Gastroesophageal sphincter (tissue), 4 donors: ENCODE measurements at regions not wholly inside any gene's neighbourhood (a gene's known extent, or its start where the extent isn't known, plus 50 kb on each side); places are given as distances from the start of the nearest gene placed in this dataset.
"Not testable (repeated sequence)": the region's sequence is repeated elsewhere in the genome, so short reads cannot be mapped to it uniquely, and the experiment has no call there.

Source experiments
- ATAC-seq: fragments of 150-250 bp; one replicate; pipeline ENCODE4 v1.9.1; 2016; ENCODE audit warnings: mild to moderate bottlenecking, moderate library complexity
- H3K27ac ChIP-seq, 4 donors: fragments of 200-600 bp; sonication (generic) in 3 of 4; 1 replicate in 3 of 4; 2 replicates in 1 of 4; pipeline ENCODE4 v1.5.1; 2016 to 2019
- H3K27me3 ChIP-seq: fragments of 200-600 bp; sonication (generic); one replicate; pipeline ENCODE4 v1.5.1; 2019
- H3K36me3 ChIP-seq, 2 donors: fragments of 200-600 bp; sonication (generic); one replicate each; pipeline ENCODE4 v1.5.1; 2019; ENCODE audit warnings: control low read depth in 1 of 2
- H3K4me1 ChIP-seq, 3 donors: fragments of 200-600 bp; sonication (generic); 1 replicate in 2 of 3; 2 replicates in 1 of 3; pipeline ENCODE4 v1.5.1; 2016 to 2019; ENCODE audit warnings: control low read depth in 2 of 3
- H3K4me3 ChIP-seq, 2 donors: fragments of 200-600 bp; sonication (generic); one replicate each; pipeline ENCODE4 v1.5.1; 2019; ENCODE audit warnings: mild to moderate bottlenecking in 1 of 2, moderate library complexity in 1 of 2
- H3K9me3 ChIP-seq, 3 donors: fragments of 200-600 bp; sonication (generic); one replicate each; pipeline ENCODE4 v1.5.1; 2017 to 2019; ENCODE audit warnings: control low read depth in 2 of 3
- EP300 ChIP-seq: sonication (generic); formaldehyde crosslinking; IDR thresholded peaks from one replicate; pipeline ENCODE4 v1.6.1; 2017; ENCODE audit warnings: antibody characterized with exemption, mild to moderate bottlenecking
- POLR2A ChIP-seq, 2 donors: fragments of 450-650 bp; IDR thresholded peaks; one replicate each; pipeline ENCODE4 v1.6.1; 2017; ENCODE audit warnings: antibody characterized with exemption in 2 of 2, mild to moderate bottlenecking in 2 of 2, moderate library complexity in 1 of 2
- POLR2AphosphoS5 ChIP-seq: sonication (generic); formaldehyde crosslinking; IDR thresholded peaks from one replicate; pipeline ENCODE4 v1.6.1; 2017; ENCODE audit warnings: antibody characterized with exemption
- WGBS, 2 donors: methylation state at CpG; one replicate each; pipeline ENCODE4 v1.1.5; 2018; ENCODE audit warnings: low coverage in 1 of 2; 5-methylcytosine and 5-hydroxymethylcytosine counted together
- TF ChIP-seq, protein P1 (sequence below), 4 experiments: fragments of 200-600 bp in 2 of 4; fragments of 450-650 bp in 2 of 4; sonication (generic) in 1 of 4; IDR thresholded peaks; one replicate each; pipeline ENCODE4 v1.5.1; 2017 to 2019; ENCODE audit warnings: antibody characterized with exemption in 4 of 4, mild to moderate bottlenecking in 2 of 4, moderate library complexity in 2 of 4

DNA sequence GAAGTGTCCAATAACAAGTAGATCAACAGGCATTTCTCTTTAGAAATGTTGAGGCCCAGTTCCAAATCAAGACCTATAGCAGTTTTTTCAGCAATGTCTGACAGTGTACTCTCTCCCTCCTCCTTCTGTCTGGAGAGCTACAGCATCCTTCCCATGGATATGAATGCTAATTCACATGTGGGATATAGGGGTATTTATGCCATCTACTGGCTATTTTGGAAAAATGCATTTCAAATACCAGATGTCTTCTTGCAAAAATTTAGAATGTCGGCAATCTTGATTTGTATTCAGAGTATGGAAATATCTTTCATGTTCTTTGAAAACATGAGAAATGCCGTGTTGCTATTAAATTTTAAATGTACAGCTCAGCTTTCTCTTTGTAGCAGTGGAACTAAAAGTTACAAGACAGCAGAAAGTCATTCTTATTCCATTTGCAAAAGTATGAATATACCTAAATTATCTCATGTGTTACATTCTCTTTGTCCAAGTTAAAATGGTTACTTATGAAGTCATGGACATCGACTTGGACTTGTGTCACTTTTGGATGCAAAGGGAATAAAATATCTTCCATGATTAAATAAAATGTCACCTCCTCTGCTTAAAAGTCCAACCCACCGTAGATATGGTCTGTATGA lies 647.8 kb downstream of the TAF11L14 start:
- no peaks in the 10 kb centered on the region for H3K36me3 ChIP-seq
- peaks cover 6% of the 10 kb centered on the region for H3K27me3 ChIP-seq
- 29 to 45% methylated on average over 4 of the region's 4 CpGs for WGBS, 2 donors
- ATAC-seq, result no peak
- no peaks in the 10 kb centered on the region for H3K4me1 ChIP-seq
- H3K9me3 ChIP-seq, result no peaks in the 10 kb centered on the region
- no peak overlapping the region for H3K4me3 ChIP-seq
- TF ChIP-seq EP300 (no peak), POLR2AphosphoS5 (no peak), POLR2A (IDR thresholded peaks at IDR 0.05) (no peak)
- TF ChIP-seq, protein P1, sequence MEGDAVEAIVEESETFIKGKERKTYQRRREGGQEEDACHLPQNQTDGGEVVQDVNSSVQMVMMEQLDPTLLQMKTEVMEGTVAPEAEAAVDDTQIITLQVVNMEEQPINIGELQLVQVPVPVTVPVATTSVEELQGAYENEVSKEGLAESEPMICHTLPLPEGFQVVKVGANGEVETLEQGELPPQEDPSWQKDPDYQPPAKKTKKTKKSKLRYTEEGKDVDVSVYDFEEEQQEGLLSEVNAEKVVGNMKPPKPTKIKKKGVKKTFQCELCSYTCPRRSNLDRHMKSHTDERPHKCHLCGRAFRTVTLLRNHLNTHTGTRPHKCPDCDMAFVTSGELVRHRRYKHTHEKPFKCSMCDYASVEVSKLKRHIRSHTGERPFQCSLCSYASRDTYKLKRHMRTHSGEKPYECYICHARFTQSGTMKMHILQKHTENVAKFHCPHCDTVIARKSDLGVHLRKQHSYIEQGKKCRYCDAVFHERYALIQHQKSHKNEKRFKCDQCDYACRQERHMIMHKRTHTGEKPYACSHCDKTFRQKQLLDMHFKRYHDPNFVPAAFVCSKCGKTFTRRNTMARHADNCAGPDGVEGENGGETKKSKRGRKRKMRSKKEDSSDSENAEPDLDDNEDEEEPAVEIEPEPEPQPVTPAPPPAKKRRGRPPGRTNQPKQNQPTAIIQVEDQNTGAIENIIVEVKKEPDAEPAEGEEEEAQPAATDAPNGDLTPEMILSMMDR (IDR thresholded peaks at IDR 0.05), result no peak
- H3K27ac ChIP-seq, result no peak overlapping the region

DNA sequence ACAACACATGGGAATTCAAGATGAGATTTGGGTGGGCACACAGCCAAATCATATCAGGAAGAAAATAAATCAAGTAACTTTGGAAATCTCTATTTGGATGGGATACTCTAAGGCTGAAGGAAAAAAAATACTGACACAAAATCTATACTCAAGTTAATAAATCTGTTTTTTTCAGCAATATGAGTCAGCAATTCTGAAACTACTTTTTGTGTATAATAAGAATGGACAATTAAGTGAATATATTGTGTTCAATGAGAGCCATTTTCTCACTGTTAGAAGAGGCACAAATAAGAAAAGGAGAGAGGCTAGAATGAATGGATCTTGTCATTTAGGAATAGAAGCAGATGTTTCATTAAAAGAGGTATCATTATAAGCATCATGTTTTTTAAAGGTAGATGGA lies 651.0 kb downstream of the TAF11L14 start:
- H3K4me3 ChIP-seq, result no peak overlapping the region
- TF ChIP-seq, protein P1 (IDR thresholded peaks at IDR 0.05), result no peak
- TF ChIP-seq POLR2AphosphoS5 (no peak), POLR2A (IDR thresholded peaks at IDR 0.05) (no peak), EP300 (no peak)
- H3K27me3 ChIP-seq, result peaks cover 4% of the 10 kb centered on the region
- H3K27ac ChIP-seq, result no peak overlapping the region
- no peak for ATAC-seq
- H3K4me1 ChIP-seq, result no peaks in the 10 kb centered on the region
- no peaks in the 10 kb centered on the region for H3K36me3 ChIP-seq
- no peaks in the 10 kb centered on the region for H3K9me3 ChIP-seq

DNA sequence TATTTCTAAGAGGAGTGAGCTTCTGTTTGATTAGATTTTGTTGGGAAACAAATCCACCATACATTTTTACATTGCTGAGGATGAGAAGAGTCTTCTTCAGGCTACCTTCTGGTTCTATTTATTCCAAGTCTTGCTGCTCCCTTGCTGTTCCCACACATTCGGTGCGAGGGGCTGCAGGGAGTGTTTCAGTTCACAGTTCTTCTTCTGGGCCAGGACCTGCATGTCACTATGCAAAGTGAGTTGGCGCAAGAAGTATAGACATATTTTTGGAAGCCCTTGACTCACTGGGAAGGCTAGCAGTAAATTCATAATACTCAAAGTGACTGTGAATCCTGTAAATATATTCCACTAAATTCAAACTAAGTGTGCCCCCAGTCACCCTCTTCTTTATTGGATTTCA lies 657.9 kb downstream of the TAF11L14 start:
- no peaks in the 10 kb centered on the region for H3K27me3 ChIP-seq
- no peaks in the 10 kb centered on the region for H3K4me1 ChIP-seq
- WGBS, 2 donors, result 72 to 100% methylated on average over 1 to 3 of the region's 3 CpGs
- TF ChIP-seq, protein P1 (IDR thresholded peaks at IDR 0.05), result no peak
- no peak for TF ChIP-seq EP300
- TF ChIP-seq POLR2A (IDR thresholded peaks at IDR 0.05), result no peak
- no peak for TF ChIP-seq POLR2AphosphoS5
- no peaks in the 10 kb centered on the region for H3K9me3 ChIP-seq
- no peak overlapping the region for H3K4me3 ChIP-seq
- ATAC-seq, result no peak
- no peaks in the 10 kb centered on the region for H3K36me3 ChIP-seq
- no peak overlapping the region for H3K27ac ChIP-seq

DNA sequence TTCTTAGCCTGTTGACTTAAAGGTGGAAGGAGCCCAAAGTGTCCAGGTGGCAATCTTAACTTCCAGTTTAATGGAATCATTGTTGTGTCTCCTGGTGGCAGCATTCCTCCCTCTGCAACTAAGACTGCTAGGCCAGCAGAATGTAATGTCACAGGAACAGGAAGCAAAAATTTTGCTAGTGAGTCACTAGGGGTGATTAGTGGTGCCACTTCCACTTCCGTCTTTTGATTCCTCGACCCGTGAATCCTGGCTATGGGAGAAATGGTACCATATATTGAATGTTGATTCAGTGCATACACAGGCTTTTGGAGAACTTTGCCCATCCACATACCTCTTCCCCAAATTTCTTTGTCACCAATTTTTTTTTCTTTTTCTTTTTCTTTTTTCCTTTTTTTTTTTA lies 661.4 kb downstream of the TAF11L14 start:
- not testable (repeated sequence) for H3K4me3 ChIP-seq, H3K36me3 ChIP-seq, H3K27ac ChIP-seq, H3K9me3 ChIP-seq, H3K4me1 ChIP-seq, H3K27me3 ChIP-seq, ATAC-seq
- WGBS, 2 donors, result 86 to 91% methylated on average over 3 of the region's 3 CpGs

DNA sequence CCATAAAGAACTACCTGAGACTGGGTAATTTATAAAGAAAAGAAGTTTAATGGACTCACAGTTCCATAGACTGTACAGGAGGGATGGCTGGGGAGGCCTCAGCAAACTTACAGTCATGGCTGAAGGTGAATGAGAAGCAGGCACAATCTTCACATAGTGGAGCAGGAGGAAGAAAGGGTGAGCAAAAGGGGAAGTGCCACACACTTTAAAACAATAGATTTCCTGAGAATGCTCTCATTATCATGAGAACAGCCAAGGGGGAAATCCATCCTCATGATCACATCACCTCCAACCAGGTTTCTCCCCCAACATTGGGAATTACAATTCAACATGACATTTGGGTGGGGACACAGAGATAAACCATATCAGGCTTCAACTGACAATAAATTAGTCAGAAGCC lies 664.9 kb downstream of the TAF11L14 start:
- H3K27ac ChIP-seq, result no peak overlapping the region
- TF ChIP-seq POLR2A (IDR thresholded peaks at IDR 0.05) (no peak), EP300 (no peak), POLR2AphosphoS5 (no peak)
- TF ChIP-seq, protein P1 (IDR thresholded peaks at IDR 0.05), result no peak
- H3K27me3 ChIP-seq, result peaks cover 11% of the 10 kb centered on the region
- no peaks in the 10 kb centered on the region for H3K36me3 ChIP-seq
- H3K9me3 ChIP-seq, result no peaks in the 10 kb centered on the region
- no peak for ATAC-seq
- no peaks in the 10 kb centered on the region for H3K4me1 ChIP-seq
- no peak overlapping the region for H3K4me3 ChIP-seq
